Endothelial cell of umbilical vein (primary cell): ENCODE measurements at regions not wholly inside any gene's neighbourhood (a gene's known extent, or its start where the extent isn't known, plus 50 kb on each side); places are given as distances from the start of the nearest gene placed in this dataset.

Experiments
- BruUV-seq: library from RNA; stranded (reverse); fragments of 400-500 nt; replicated peaks from 2 replicates; lab custom pipeline; 2021; lab: Mats Ljungman, UMichigan
- CTCF ChIA-PET: fragments of 300-600, 350-600 bp; sonication (Branson Sonifier 250); formaldehyde crosslinking; loops from one replicate; lab custom pipeline; 2021; ENCODE audit warnings: antibody characterized with exemption, inconsistent platforms; lab: Charles Lee
- POLR2A ChIA-PET: fragments of 300-600, 350-600 bp; sonication (Branson Sonifier 250); formaldehyde crosslinking; loops from one replicate; lab custom pipeline; 2021; ENCODE audit warnings: antibody characterized with exemption, inconsistent platforms; lab: Charles Lee
- DNase-seq: peaks from one replicate; pipeline ENCODE4 v3.0.0-alpha.2; 2011; ENCODE audit warnings: low read depth, low spot score
- FAIRE-seq: peaks from 2 replicates; lab custom pipeline; 2011; peaks lifted over from hg19 to GRCh38; lab: Jason Lieb, UNC
- H2AFZ ChIP-seq: 2 replicates; pipeline ENCODE4 v1.6.0; 2012; ENCODE audit warnings: low read depth, low read length, control low read depth, inconsistent platforms
- H3K27ac ChIP-seq: 2 replicates; pipeline ENCODE4 v1.5.1; 2011; ENCODE audit warnings: low read depth, mild to moderate bottlenecking, control low read depth, low read length, moderate library complexity; ENCODE audit not compliant: insufficient read depth
- H3K27me3 ChIP-seq, 2 experiments: 2 replicates each; pipeline versions ENCODE4 v1.6.0 to v1.6.1; 2011; ENCODE audit warnings: low read length in 2 of 2, mixed read lengths in 1 of 2; ENCODE audit not compliant: control insufficient read depth in 2 of 2, insufficient read depth in 2 of 2
- H3K36me3 ChIP-seq, 2 experiments: 2 replicates in 1 of 2; 3 replicates in 1 of 2; pipeline ENCODE4 v1.5.1; 2011; ENCODE audit warnings: low read length in 2 of 2, mild to moderate bottlenecking in 1 of 2, moderate library complexity in 1 of 2; ENCODE audit not compliant: control insufficient read depth in 2 of 2, insufficient read depth in 2 of 2; ENCODE audit errors: extremely low read depth in 1 of 2
- H3K4me1 ChIP-seq: 3 replicates; pipeline ENCODE4 v1.5.1; 2011; ENCODE audit warnings: mild to moderate bottlenecking, low read length; ENCODE audit not compliant: control insufficient read depth, insufficient read depth; ENCODE audit errors: extremely low read depth
- H3K4me2 ChIP-seq: 2 replicates; pipeline ENCODE4 v1.6.1; 2011; ENCODE audit warnings: low read length, control low read depth, mixed read lengths; ENCODE audit not compliant: insufficient read depth
- H3K4me3 ChIP-seq, 3 experiments: fragments of 200-600 bp in 1 of 3; sonication (generic), shearing (Covaris generic) in 1 of 3; replicated peaks in 1 of 3; 2 replicates each; pipeline ENCODE4 v1.5.1; 2011 to 2016; ENCODE audit warnings: control low read depth in 3 of 3, low read length in 3 of 3, mild to moderate bottlenecking in 2 of 3, inconsistent platforms in 1 of 3, low read depth in 1 of 3, moderate library complexity in 1 of 3; ENCODE audit not compliant: insufficient read depth in 1 of 3
- H3K79me2 ChIP-seq: 2 replicates; pipeline ENCODE4 v1.6.0; 2012; ENCODE audit warnings: low read length, inconsistent platforms; ENCODE audit not compliant: control insufficient read depth, insufficient read depth
- H3K9ac ChIP-seq: replicated peaks from 2 replicates; pipeline ENCODE3; 2011; ENCODE audit warnings: low read length, control low read depth; ENCODE audit not compliant: insufficient read depth; ENCODE audit errors: extremely low read depth
- H3K9me1 ChIP-seq: replicated peaks from 3 replicates; pipeline ENCODE4 v1.6.0; 2011; ENCODE audit warnings: mild to moderate bottlenecking, low read length; ENCODE audit not compliant: control insufficient read depth, insufficient read depth; ENCODE audit errors: extremely low read depth
- H3K9me3 ChIP-seq: replicated peaks from 2 replicates; pipeline ENCODE4 v1.5.1; 2012; ENCODE audit warnings: low read length, inconsistent platforms; ENCODE audit not compliant: control insufficient read depth, insufficient read depth
- H4K20me1 ChIP-seq: replicated peaks from 2 replicates; pipeline ENCODE3; 2011; ENCODE audit warnings: mild to moderate bottlenecking, low read length; ENCODE audit not compliant: control insufficient read depth, insufficient read depth; ENCODE audit errors: extremely low read depth
- EZH2 ChIP-seq: IDR thresholded peaks from 2 replicates; pipeline ENCODE4 v1.6.1; 2012; ENCODE audit warnings: borderline replicate concordance, low read depth, mild to moderate bottlenecking, moderate library complexity, low read length, inconsistent platforms; ENCODE audit not compliant: severe bottlenecking
- GATA2 ChIP-seq: IDR thresholded peaks from 2 replicates; pipeline ENCODE4 v1.7.0; 2011; ENCODE audit warnings: low read depth, mild to moderate bottlenecking, moderate library complexity, mixed read lengths, low read length; ENCODE audit not compliant: insufficient read length, insufficient read depth
- JUN ChIP-seq: IDR thresholded peaks from 2 replicates; pipeline ENCODE4 v1.6.1; 2011; ENCODE audit warnings: borderline replicate concordance, low read depth; ENCODE audit not compliant: insufficient read length, insufficient read depth
- POLR2A ChIP-seq: IDR thresholded peaks from 2 replicates; pipeline ENCODE4 v1.6.1; 2012; ENCODE audit warnings: low read depth, mild to moderate bottlenecking, control low read depth, low read length
- POLR2AphosphoS5 ChIP-seq: IDR thresholded peaks from 2 replicates; pipeline ENCODE4 v1.6.1; 2012; ENCODE audit warnings: low read depth, mild to moderate bottlenecking, control low read depth, low read length, moderate library complexity; ENCODE audit not compliant: insufficient read depth
- dilution Hi-C: fragments of 300-500 bp; cut with MboI; formaldehyde crosslinking; loops from one replicate; pipeline ENCODE4 v1.15.0; 2019; ENCODE audit warnings: low sequenced_read_pairs; ENCODE audit not compliant: extremely low pct_ligation_motif_present
- intact Hi-C: fragments of 100-400 bp; cut with micrococcal nuclease; formaldehyde crosslinking; loops from one replicate; pipeline ENCODE4 v1.10.0; 2022
- TF ChIP-seq, protein P1 (sequence below), 2 donors: IDR thresholded peaks; 1 replicate in 1 of 2; 2 replicates in 1 of 2; pipeline ENCODE4 v1.5.1; 2011; ENCODE audit warnings: low read length in 2 of 2, mild to moderate bottlenecking in 2 of 2, moderate library complexity in 2 of 2, control low read depth in 1 of 2, inconsistent platforms in 1 of 2, low read depth in 1 of 2; ENCODE audit not compliant: insufficient read depth in 1 of 2; ENCODE audit errors: extremely low read depth in 1 of 2
- TF ChIP-seq, protein P2 (sequence below): IDR thresholded peaks from 2 replicates; pipeline ENCODE4 v1.6.1; 2011; ENCODE audit not compliant: insufficient read depth, insufficient read length

DNA sequence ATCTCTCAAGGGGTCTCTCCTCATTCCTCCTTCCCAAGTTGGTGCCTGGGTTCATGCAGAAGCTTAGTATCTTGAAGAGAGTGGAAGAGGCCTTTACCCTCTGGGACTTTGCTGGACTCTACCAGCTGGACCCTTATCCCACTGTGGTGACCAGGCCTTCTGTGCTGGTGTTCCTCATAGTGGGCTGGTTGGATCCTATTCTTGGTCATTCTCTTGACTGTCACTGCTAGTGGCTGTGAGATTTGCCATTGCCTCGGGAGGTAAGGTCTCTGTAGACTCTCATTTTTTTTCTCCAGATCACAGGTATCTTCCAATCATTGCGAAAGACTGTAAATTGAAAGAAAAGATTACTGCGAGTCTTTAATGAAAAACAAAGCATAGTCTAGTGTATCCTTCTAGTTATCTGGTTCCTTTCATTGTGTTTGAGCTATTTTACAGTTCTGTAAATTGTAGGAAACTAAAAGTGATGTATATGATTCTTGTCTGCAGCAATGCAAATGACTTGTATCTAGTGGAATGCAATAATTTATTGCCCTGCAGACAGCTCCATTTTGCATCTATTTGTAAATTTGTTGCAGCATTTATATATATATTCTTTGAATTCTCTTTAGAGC lies 217.9 kb downstream of the AEBP2 start:
- no peaks in the 10 kb centered on the region for H3K9me1 ChIP-seq
- H3K36me3 ChIP-seq: no peaks in the 10 kb centered on the region
- H2AFZ ChIP-seq: peak overlapping the region; percentile 44
- intact Hi-C loops (no loop called here), dilution Hi-C loops (no loop called here)
- H3K79me2 ChIP-seq: no peaks in the 10 kb centered on the region
- ChIA-PET CTCF (interaction anchor here (1.4 kb wide), 1 partner anchor 14 kb away, joined by 6 read pairs; no protein-coding TSS in a partner anchor), POLR2A (no interaction called here)
- TF ChIP-seq JUN (no peak), POLR2AphosphoS5 (no peak), GATA2 (no peak), POLR2A (no peak), EZH2 (no peak)
- TF ChIP-seq, protein P1, sequence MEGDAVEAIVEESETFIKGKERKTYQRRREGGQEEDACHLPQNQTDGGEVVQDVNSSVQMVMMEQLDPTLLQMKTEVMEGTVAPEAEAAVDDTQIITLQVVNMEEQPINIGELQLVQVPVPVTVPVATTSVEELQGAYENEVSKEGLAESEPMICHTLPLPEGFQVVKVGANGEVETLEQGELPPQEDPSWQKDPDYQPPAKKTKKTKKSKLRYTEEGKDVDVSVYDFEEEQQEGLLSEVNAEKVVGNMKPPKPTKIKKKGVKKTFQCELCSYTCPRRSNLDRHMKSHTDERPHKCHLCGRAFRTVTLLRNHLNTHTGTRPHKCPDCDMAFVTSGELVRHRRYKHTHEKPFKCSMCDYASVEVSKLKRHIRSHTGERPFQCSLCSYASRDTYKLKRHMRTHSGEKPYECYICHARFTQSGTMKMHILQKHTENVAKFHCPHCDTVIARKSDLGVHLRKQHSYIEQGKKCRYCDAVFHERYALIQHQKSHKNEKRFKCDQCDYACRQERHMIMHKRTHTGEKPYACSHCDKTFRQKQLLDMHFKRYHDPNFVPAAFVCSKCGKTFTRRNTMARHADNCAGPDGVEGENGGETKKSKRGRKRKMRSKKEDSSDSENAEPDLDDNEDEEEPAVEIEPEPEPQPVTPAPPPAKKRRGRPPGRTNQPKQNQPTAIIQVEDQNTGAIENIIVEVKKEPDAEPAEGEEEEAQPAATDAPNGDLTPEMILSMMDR (IDR thresholded peaks at IDR 0.05; ENCODE audit: extremely low read depth in 1 of 2, insufficient read depth in 1 of 2, low read depth in 1 of 2, low read length in 2 of 2): no peak
- TF ChIP-seq, protein P2, sequence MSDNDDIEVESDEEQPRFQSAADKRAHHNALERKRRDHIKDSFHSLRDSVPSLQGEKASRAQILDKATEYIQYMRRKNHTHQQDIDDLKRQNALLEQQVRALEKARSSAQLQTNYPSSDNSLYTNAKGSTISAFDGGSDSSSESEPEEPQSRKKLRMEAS: no peak
- no peak overlapping the region for H3K4me3 ChIP-seq
- H3K9me3 ChIP-seq: no peaks in the 10 kb centered on the region
- no TSS peak for BruUV-seq
- no peak overlapping the region for H3K4me2 ChIP-seq
- DNase-seq (no peak), FAIRE-seq (no peak)
- peaks cover 2% of the 10 kb centered on the region for H3K4me1 ChIP-seq
- H3K27ac ChIP-seq: no peak overlapping the region
- no peaks in the 10 kb centered on the region for H3K27me3 ChIP-seq
- H3K9ac ChIP-seq: no peak overlapping the region
- H4K20me1 ChIP-seq: no peaks in the 10 kb centered on the region
